ENCODE measurements at regions not wholly inside any gene's neighbourhood (a gene's known extent, or its start where the extent isn't known, plus 50 kb on each side); places are given as distances from the start of the nearest gene placed in this dataset.
"Not testable (repeated sequence)": the region's sequence is repeated elsewhere in the genome, so short reads cannot be mapped to it uniquely, and the experiment has no call there.

GRCh38 chr11:38894201-38894600 is 2296.2 kb upstream of the RAG2 start:
- not testable (repeated sequence) for TF ChIP-seq HDGF (IDR thresholded peaks at IDR 0.05; ENCODE audit: borderline replicate concordance); FOXM1 (IDR thresholded peaks at IDR 0.05; ENCODE audit: borderline replicate concordance); L3MBTL2 (conservative IDR thresholded peaks at IDR 0.05); LEF1 (IDR thresholded peaks at IDR 0.05; ENCODE audit: borderline replicate concordance); SUZ12 (IDR thresholded peaks at IDR 0.05); TARDBP (IDR thresholded peaks at IDR 0.05); SP1 (IDR thresholded peaks at IDR 0.05); ELF4 (IDR thresholded peaks at IDR 0.05); NFRKB (IDR thresholded peaks at IDR 0.05); BHLHE40 (IDR thresholded peaks at IDR 0.05; ENCODE audit: borderline replicate concordance)
